ENCODE measurements at regions not wholly inside any gene's neighbourhood (a gene's known extent, or its start where the extent isn't known, plus 50 kb on each side); places are given as distances from the start of the nearest gene placed in this dataset.

- TF ChIP-seq POLR2A (IDR thresholded peaks at IDR 0.05; ENCODE audit: low read depth, low read length), result no peak
- DNase-seq (ENCODE audit: insufficient read length, low spot score) (no peak), FAIRE-seq (no peak)
These were observed 574.5 kb downstream of the PRELID2 start for GRCh38 chr5:145260670-145261069.

DNA sequence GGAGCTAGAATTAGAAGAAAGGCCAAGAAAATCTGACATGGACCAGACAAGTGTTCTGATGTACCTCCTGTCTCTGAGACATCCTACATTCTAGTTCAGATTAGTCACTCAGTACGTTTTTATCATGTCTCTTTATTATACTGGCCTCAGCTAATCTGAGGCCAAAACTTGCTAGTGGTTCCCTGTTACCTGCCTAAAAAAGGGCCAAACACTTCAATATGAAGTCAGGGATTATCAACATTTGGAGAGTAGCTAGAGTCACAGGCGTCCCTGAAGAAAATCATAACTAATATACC, 587.4 kb downstream of the PRELID2 start:
- no peak for DNase-seq (ENCODE audit: insufficient read length, low spot score)
- FAIRE-seq, result peak; percentile 41

DNA sequence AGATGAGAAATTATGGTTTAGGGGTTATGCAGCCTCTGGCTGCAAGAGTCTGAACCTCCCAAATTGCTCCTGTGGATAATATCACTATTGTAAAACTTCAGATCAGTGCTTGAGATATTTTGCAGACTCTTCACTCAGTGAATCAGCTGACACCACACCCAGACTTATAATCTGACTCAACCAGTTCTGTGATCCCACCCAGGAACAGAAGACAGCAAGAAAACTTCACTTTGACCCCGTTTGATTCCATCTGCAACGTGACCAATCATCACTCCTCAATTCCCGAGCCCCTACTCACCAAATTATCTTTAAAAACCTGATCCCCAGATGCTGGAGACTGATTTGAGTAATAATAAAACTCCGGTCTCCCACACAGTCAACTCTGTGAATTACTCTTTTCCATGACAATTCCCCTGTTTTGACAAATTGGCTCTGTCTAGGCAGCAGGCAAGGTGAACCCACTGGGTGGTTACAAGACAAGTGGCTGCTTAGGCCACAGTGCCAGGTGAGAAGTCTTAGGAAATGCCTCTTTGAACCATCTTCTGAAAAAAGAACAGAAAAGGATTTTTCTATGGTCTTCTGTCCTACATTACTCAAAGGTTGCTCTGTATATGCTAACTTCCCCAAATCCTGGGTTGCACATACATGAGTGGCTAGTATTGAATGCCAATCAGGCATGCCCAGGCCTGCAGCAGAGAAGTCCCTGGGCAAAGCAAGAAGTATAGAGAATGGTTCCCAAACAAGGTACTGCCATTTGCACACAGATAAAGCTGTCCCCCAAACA, 588.0 kb downstream of the PRELID2 start:
- FAIRE-seq (peak; percentile 15), DNase-seq (ENCODE audit: insufficient read length, low spot score) (no peak)
- TF ChIP-seq POLR2A (IDR thresholded peaks at IDR 0.05; ENCODE audit: low read depth, low read length), result no peak

More for the DNA sequence above, 587.4 kb downstream of the PRELID2 start:
- no peak for TF ChIP-seq POLR2A (IDR thresholded peaks at IDR 0.05; ENCODE audit: low read depth, low read length)

GRCh38 chr5:145246379-145246778, 588.8 kb downstream of the PRELID2 start:
- DNase-seq (ENCODE audit: insufficient read length, low spot score) (no peak), FAIRE-seq (no peak)
- no peak for TF ChIP-seq POLR2A (IDR thresholded peaks at IDR 0.05; ENCODE audit: low read depth, low read length)

DNA sequence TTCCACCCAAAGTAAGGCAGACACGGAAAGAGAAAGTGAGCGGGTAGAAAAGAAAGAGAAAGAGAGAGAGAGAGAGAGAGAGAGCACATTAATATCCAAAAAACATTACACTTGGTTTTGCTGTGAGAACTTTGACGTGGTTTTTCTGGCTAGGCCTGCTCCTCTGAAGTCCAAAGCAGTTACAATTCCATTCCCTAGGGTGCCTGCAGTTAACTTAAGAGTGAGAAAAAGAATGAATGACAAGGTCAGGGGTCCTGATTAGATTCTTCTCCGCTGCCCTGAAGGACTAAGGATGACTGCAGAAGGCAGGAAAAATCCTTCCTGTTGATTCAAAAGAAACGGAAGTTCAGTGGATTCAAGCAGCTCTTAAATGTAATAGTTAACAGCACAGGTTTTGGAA, 589.8 kb downstream of the PRELID2 start:
- peak; percentile 23 for FAIRE-seq

DNA sequence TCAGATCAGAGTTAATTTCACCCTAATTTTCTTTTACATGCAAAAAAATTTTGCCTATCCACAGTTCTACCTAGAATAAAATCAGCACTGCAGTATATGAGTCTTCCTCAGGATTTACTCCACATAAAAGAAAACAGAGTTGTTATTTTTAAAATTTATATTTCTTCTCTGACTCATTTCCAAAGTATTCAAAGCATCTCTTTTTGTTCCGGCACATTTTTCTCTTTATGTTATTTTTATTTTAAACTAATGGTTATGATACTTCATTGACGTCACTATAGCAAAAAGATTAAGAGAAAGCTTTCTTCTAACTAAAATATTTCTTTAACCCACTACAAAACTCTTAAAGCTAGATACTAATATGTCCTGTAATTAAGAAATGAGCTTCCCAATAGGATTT, 590.4 kb downstream of the PRELID2 start:
- no peak for TF ChIP-seq POLR2A (IDR thresholded peaks at IDR 0.05; ENCODE audit: low read depth, low read length)
- no peak for DNase-seq (ENCODE audit: insufficient read length, low spot score)
- peak; percentile 20 for FAIRE-seq

More for the DNA sequence above, 589.8 kb downstream of the PRELID2 start:
- TF ChIP-seq POLR2A (IDR thresholded peaks at IDR 0.05; ENCODE audit: low read depth, low read length), result no peak
- no peak for DNase-seq (ENCODE audit: insufficient read length, low spot score)

- TF ChIP-seq POLR2A (IDR thresholded peaks at IDR 0.05; ENCODE audit: low read depth, low read length), result no peak
- no peak for DNase-seq (ENCODE audit: insufficient read length, low spot score)
- no peak for FAIRE-seq
These were observed 590.9 kb downstream of the PRELID2 start for GRCh38 chr5:145244251-145244650.

GRCh38 chr5:145243016-145243415, 592.1 kb downstream of the PRELID2 start:
- no peak for TF ChIP-seq POLR2A (IDR thresholded peaks at IDR 0.05; ENCODE audit: low read depth, low read length)
- FAIRE-seq (no peak), DNase-seq (ENCODE audit: insufficient read length, low spot score) (no peak)

DNA sequence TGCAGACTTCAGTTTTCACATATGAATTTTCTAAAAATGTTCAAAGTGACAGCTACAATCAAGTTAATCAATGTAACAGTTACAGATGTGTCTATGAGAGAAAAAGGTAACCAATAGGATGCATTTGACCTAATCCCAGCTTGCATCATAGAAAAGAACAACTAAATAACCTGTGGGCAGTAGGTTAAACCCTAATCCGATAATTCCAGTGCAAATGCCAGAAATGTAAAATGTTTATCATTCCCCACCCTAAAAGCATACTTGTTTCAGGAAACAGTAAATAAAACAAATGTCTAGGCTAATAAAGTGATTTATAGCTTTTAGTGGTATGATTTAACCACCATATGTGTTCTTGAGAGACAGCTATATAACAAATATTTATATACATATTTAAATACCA, 592.6 kb downstream of the PRELID2 start:
- no peak for TF ChIP-seq POLR2A (IDR thresholded peaks at IDR 0.05; ENCODE audit: low read depth, low read length)
- no peak for DNase-seq (ENCODE audit: insufficient read length, low spot score)
- no peak for FAIRE-seq

- no peak for DNase-seq (ENCODE audit: insufficient read length, low spot score)
- TF ChIP-seq POLR2A (IDR thresholded peaks at IDR 0.05; ENCODE audit: low read depth, low read length), result no peak
- peak; percentile 95 for FAIRE-seq
These were observed 597.3 kb downstream of the PRELID2 start for GRCh38 chr5:145237843-145238242.

DNA sequence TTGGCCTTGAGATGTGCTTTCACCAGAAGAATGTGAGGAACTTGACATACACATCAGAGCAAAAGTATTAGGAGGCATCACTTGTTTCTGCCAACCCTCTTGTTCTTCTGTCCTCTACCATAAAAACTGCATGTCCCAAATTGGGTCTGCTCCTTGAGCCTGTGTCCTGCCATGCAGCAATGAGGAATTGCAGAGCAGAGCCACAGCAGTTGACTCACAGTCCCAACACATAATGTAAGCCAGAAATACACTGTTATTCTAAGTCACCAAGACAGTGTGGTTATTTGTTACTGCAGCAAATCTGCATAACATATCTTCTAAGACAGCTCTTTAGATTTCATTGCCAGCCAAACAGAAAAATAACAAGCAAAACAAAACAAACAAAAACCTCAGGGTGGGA, 598.2 kb downstream of the PRELID2 start:
- no peak for TF ChIP-seq POLR2A (IDR thresholded peaks at IDR 0.05; ENCODE audit: low read depth, low read length)
- peak; percentile 23 for FAIRE-seq
- DNase-seq (ENCODE audit: insufficient read length, low spot score), result no peak

DNA sequence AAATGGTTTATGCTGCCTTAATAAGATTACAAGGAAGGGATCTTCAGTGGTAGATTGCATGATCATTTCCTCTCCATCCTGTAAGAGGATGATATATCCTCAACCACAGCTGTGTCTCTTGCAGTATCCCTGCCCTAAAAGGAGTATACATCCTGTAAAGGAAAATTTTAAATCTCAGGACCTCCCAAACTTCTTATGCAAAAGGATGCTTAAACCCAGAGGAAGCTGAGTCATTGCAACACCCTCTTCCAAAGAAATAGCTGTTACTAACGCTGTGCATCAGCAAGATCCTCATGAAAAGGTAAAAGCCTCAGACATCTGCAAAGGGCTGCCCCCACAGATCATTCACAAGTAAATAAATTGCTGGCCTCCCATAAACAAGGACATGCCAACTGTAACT, 599.0 kb downstream of the PRELID2 start:
- FAIRE-seq, result no peak
- no peak for TF ChIP-seq POLR2A (IDR thresholded peaks at IDR 0.05; ENCODE audit: low read depth, low read length)
- DNase-seq (ENCODE audit: insufficient read length, low spot score), result no peak

- FAIRE-seq (no peak), DNase-seq (ENCODE audit: insufficient read length, low spot score) (no peak)
- no peak for TF ChIP-seq POLR2A (IDR thresholded peaks at IDR 0.05; ENCODE audit: low read depth, low read length)
These were observed 601.7 kb downstream of the PRELID2 start for GRCh38 chr5:145233461-145233860.

- no peak for FAIRE-seq
- DNase-seq (ENCODE audit: insufficient read length, low spot score), result no peak
- TF ChIP-seq POLR2A (IDR thresholded peaks at IDR 0.05; ENCODE audit: low read depth, low read length), result no peak
These were observed 604.4 kb downstream of the PRELID2 start for GRCh38 chr5:145230781-145231180.

- FAIRE-seq, result no peak
- TF ChIP-seq POLR2A (IDR thresholded peaks at IDR 0.05; ENCODE audit: low read depth, low read length), result no peak
- DNase-seq (ENCODE audit: insufficient read length, low spot score), result no peak
These were observed 606.6 kb downstream of the PRELID2 start for GRCh38 chr5:145228564-145228963.

- no peak for FAIRE-seq
- no peak for DNase-seq (ENCODE audit: insufficient read length, low spot score)
- TF ChIP-seq POLR2A (IDR thresholded peaks at IDR 0.05; ENCODE audit: low read depth, low read length), result no peak
These were observed 607.3 kb downstream of the PRELID2 start for GRCh38 chr5:145227881-145228280.

All from H54 (cell line).